ENCODE measurements at regions not wholly inside any gene's neighbourhood (a gene's known extent, or its start where the extent isn't known, plus 50 kb on each side); places are given as distances from the start of the nearest gene placed in this dataset.

DNA sequence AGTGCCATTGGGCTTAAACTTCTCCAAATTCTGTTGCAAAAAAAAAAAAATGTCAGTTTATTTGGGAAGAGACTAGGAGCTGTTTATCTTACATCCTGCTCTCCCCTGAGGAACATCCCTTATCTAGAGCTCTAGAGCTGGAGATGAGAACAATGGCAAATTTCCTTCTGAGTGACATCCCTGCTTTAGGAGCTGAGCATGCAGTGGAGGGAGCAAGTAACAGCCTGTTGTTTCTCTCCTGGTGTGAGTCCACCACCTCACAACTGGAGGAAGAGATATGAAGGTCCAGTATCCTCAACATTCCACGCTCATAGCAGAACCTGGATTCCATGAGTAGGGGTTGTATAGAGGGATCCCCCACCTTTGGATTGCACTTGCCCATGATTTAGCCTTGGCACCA is 676.4 kb downstream of the PCDH18 start:
- DNase-seq (ENCODE audit: low read depth in 1 of 2, low spot score in 1 of 2) = no peak
- no peak overlapping the region for H3K4me3 ChIP-seq (replicated peaks; ENCODE audit: insufficient read depth, low read length)
- H3K27ac ChIP-seq (replicated peaks) = no peak overlapping the region
- no peaks in the 10 kb centered on the region for H3K27me3 ChIP-seq (ENCODE audit: insufficient read depth, poor library complexity, severe bottlenecking)
- TF ChIP-seq POLR2AphosphoS5 (IDR thresholded peaks at IDR 0.05; ENCODE audit: low read depth) = no peak
- no peak for TF ChIP-seq SPI1 (IDR thresholded peaks at IDR 0.05; ENCODE audit: borderline replicate concordance, low read depth)
- TF ChIP-seq, protein P1, sequence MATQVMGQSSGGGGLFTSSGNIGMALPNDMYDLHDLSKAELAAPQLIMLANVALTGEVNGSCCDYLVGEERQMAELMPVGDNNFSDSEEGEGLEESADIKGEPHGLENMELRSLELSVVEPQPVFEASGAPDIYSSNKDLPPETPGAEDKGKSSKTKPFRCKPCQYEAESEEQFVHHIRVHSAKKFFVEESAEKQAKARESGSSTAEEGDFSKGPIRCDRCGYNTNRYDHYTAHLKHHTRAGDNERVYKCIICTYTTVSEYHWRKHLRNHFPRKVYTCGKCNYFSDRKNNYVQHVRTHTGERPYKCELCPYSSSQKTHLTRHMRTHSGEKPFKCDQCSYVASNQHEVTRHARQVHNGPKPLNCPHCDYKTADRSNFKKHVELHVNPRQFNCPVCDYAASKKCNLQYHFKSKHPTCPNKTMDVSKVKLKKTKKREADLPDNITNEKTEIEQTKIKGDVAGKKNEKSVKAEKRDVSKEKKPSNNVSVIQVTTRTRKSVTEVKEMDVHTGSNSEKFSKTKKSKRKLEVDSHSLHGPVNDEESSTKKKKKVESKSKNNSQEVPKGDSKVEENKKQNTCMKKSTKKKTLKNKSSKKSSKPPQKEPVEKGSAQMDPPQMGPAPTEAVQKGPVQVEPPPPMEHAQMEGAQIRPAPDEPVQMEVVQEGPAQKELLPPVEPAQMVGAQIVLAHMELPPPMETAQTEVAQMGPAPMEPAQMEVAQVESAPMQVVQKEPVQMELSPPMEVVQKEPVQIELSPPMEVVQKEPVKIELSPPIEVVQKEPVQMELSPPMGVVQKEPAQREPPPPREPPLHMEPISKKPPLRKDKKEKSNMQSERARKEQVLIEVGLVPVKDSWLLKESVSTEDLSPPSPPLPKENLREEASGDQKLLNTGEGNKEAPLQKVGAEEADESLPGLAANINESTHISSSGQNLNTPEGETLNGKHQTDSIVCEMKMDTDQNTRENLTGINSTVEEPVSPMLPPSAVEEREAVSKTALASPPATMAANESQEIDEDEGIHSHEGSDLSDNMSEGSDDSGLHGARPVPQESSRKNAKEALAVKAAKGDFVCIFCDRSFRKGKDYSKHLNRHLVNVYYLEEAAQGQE (IDR thresholded peaks at IDR 0.05; ENCODE audit: insufficient replicate concordance, low read depth) = no peak
- TF ChIP-seq, protein P2, sequence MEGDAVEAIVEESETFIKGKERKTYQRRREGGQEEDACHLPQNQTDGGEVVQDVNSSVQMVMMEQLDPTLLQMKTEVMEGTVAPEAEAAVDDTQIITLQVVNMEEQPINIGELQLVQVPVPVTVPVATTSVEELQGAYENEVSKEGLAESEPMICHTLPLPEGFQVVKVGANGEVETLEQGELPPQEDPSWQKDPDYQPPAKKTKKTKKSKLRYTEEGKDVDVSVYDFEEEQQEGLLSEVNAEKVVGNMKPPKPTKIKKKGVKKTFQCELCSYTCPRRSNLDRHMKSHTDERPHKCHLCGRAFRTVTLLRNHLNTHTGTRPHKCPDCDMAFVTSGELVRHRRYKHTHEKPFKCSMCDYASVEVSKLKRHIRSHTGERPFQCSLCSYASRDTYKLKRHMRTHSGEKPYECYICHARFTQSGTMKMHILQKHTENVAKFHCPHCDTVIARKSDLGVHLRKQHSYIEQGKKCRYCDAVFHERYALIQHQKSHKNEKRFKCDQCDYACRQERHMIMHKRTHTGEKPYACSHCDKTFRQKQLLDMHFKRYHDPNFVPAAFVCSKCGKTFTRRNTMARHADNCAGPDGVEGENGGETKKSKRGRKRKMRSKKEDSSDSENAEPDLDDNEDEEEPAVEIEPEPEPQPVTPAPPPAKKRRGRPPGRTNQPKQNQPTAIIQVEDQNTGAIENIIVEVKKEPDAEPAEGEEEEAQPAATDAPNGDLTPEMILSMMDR (IDR thresholded peaks at IDR 0.05; ENCODE audit: insufficient read depth, low read length) = no peak
- TF ChIP-seq GABPA (IDR thresholded peaks at IDR 0.05; ENCODE audit: low read depth) = no peak

DNA sequence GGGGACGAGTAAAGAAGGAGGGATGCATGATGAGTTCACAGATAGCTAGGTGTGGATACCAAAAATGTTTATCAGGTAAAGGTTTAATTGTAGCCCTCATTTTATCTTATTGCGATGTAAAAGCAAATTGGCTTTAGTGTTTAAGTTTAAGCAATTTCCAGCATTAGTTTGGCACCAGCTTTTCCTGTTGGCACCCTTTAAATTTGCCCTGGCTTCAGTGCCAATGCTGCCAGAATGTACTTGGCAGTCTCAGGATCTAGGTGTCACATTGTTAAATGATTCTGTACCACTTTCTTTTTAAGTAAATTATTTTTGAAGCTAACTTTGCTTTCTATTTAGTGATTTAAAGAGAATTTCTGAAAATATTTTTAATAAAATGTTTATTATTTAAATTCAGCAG is 681.8 kb downstream of the PCDH18 start:
- Histone ChIP-seq H3K27ac (replicated peaks) (no peak overlapping the region), H3K27me3 (ENCODE audit: insufficient read depth, poor library complexity, severe bottlenecking) (no peaks in the 10 kb centered on the region), H3K4me3 (replicated peaks; ENCODE audit: insufficient read depth, low read length) (no peak overlapping the region)
- DNase-seq (ENCODE audit: low read depth in 1 of 2, low spot score in 1 of 2) = no peak
- TF ChIP-seq SPI1 (IDR thresholded peaks at IDR 0.05; ENCODE audit: borderline replicate concordance, low read depth) (no peak), GABPA (IDR thresholded peaks at IDR 0.05; ENCODE audit: low read depth) (no peak), POLR2AphosphoS5 (IDR thresholded peaks at IDR 0.05; ENCODE audit: low read depth) (no peak)
- TF ChIP-seq, protein P1 (IDR thresholded peaks at IDR 0.05; ENCODE audit: insufficient replicate concordance, low read depth) = no peak
- TF ChIP-seq, protein P2 (IDR thresholded peaks at IDR 0.05; ENCODE audit: insufficient read depth, low read length) = no peak

DNA sequence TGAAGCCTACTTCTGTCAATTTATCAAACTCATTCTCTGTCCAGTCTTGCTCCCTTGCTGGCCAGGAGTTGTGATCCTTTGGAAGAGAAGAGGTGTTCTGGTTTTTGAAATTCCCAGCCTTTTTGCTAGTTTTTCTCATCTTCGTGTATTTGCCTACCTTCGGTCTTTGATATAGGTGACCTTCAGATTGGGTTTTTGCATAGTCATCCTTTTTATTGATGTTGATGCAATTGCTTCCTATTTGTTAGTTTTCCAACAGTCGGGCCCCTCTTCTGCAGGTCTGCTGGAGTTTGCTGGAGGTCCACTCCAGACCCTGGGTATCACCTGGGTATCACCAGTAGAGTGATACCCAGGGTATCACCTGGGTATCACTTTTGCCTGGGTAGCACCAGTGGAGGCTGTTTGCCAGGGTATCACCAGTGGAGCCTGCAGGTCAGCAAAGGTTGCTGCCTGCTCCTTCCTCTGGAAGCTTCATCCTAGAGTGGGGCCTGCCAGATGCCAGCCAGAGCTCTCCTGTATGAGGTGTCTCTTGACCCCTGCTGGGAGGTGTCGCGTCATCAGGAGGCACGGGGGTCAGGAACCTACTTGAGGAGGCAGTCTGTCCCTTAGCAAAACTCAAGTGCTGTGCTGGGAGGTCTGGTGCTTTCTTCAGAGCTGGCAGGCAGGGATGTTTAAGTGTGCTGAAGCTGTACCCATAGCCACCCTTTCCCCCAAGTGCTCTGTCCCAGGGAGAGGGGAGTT is 684.2 kb downstream of the PCDH18 start:
- Histone ChIP-seq H3K4me3 (replicated peaks; ENCODE audit: insufficient read depth, low read length) (no peak overlapping the region), H3K27ac (replicated peaks) (no peak overlapping the region), H3K27me3 (ENCODE audit: insufficient read depth, poor library complexity, severe bottlenecking) (no peaks in the 10 kb centered on the region)
- no peak for DNase-seq (ENCODE audit: low read depth in 1 of 2, low spot score in 1 of 2)
- TF ChIP-seq, protein P2 (IDR thresholded peaks at IDR 0.05; ENCODE audit: insufficient read depth, low read length) = no peak
- TF ChIP-seq POLR2AphosphoS5 (IDR thresholded peaks at IDR 0.05; ENCODE audit: low read depth) (no peak), GABPA (IDR thresholded peaks at IDR 0.05; ENCODE audit: low read depth) (no peak), SPI1 (IDR thresholded peaks at IDR 0.05; ENCODE audit: borderline replicate concordance, low read depth) (no peak)
- TF ChIP-seq, protein P1 (IDR thresholded peaks at IDR 0.05; ENCODE audit: insufficient replicate concordance, low read depth) = no peak

All from HL-60 (cell line).